AG04450 (cell line): ENCODE measurements at regions not wholly inside any gene's neighbourhood (a gene's known extent, or its start where the extent isn't known, plus 50 kb on each side); places are given as distances from the start of the nearest gene placed in this dataset.

Experiments
- CTCF ChIA-PET: fragments of 300-600, 350-600 bp; formaldehyde crosslinking; extraction: SDS; loops from one replicate; lab custom pipeline; 2022; ENCODE audit warnings: antibody characterized with exemption, inconsistent platforms; lab: Charles Lee
- POLR2A ChIA-PET: fragments of 350-600 bp; formaldehyde crosslinking; extraction: SDS; loops from one replicate; lab custom pipeline; 2021; ENCODE audit warnings: antibody characterized with exemption, inconsistent platforms; lab: Yijun Ruan, JAX
- DNase-seq: peaks from one replicate; pipeline ENCODE4 v3.0.0-alpha.2; 2011; ENCODE audit warnings: low read depth, low spot score
- H3K27ac ChIP-seq: one replicate; pipeline ENCODE4 v1.5.1; 2012; ENCODE audit warnings: low read depth, low read length, control low read depth
- H3K27me3 ChIP-seq: one replicate; pipeline ENCODE4 v1.6.0; 2012; ENCODE audit warnings: low read length; ENCODE audit not compliant: control insufficient read depth, insufficient read depth
- H3K4me3 ChIP-seq: 2 replicates; pipeline ENCODE4 v1.5.1; 2011; ENCODE audit warnings: mild to moderate bottlenecking, low read depth, low read length, control low read depth
- H3K9me3 ChIP-seq: 2 replicates; pipeline ENCODE4 v1.5.1; 2012; ENCODE audit warnings: low read length; ENCODE audit not compliant: control insufficient read depth, insufficient read depth
- CTCF ChIP-seq: IDR thresholded peaks from 2 replicates; pipeline ENCODE4 v1.5.1; 2011; ENCODE audit warnings: low read depth, low read length, control low read depth, inconsistent platforms

DNA sequence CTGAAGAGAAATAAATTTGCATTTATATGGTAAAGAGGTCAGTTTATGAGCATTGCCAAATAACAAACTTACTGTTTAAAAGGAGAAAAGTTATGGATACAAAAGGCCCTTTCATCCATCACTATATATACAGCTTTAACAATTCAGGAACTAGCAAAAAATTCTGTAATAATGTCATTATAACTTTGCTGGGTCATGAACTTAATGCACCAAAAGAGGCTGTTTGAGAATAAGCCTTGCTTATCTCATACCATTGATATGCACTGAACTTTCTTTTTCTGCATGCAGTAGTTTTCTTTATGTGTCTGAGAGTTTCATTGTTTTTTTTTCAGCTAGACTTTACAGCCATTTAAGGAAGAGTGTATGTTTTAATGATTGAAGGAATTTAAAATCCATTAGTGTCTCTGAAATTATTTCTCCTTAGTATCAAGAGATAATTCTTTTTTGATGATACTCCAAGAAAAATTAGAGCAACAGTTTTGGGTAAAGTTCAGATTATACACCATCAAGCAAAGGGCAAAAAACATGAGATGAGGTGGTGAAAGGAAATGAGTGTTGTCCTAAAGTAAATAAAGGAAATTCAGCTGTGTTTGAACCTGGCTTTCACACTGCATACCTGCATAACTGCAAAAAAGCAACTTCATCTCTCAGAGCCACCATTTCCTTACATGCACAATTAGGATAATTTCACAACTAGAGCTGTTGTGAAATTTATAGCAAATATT lies 188.2 kb upstream of the ANO3 start:
- H3K9me3 ChIP-seq = no peaks in the 10 kb centered on the region

GRCh38 chr11:26144291-26144690 lies 187.6 kb upstream of the ANO3 start:
- no peak for TF ChIP-seq CTCF
- no peak overlapping the region for H3K27ac ChIP-seq
- no peaks in the 10 kb centered on the region for H3K27me3 ChIP-seq
- H3K9me3 ChIP-seq = no peaks in the 10 kb centered on the region
- H3K4me3 ChIP-seq = no peak overlapping the region
- ChIA-PET CTCF (interaction anchor here (0.7 to 1.8 kb wide), 5 partner anchors 9 to 163 kb away, joined by 3 to 7 read pairs (median 3); no protein-coding TSS in a partner anchor), POLR2A (no interaction called here)
- no peak for DNase-seq

More for the DNA sequence above, 188.2 kb upstream of the ANO3 start:
- POLR2A ChIA-PET = no interaction called here
- CTCF ChIA-PET = interaction anchor here (0.6 to 1.8 kb wide), 6 partner anchors 8 to 162 kb away, joined by 3 to 7 read pairs (median 3); no protein-coding TSS in a partner anchor
- no peak for DNase-seq
- no peak for TF ChIP-seq CTCF
- Histone ChIP-seq H3K4me3 (no peak overlapping the region), H3K27ac (no peak overlapping the region), H3K27me3 (no peaks in the 10 kb centered on the region)

DNA sequence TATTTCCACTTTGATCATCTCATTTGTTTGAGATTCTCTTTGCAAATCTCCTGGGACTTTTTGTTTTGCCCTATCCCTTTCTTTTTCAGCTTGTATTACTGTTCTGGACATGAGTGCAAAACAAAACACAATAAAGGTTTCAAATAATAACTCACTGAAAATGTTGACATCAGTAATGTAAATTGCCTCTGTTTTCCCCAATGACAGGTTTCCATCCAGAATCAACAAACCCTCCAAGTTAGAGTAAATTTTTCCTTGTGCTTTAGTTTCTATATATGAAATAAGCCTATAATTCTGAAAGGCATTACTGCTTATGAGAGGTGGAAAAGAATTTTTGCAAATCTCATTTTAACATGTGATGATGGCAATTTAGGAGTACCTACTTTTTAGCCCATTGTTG lies 187.0 kb upstream of the ANO3 start:
- no peak for TF ChIP-seq CTCF
- ChIA-PET POLR2A (no interaction called here), CTCF (interaction anchor here (0.9 to 1.8 kb wide), 3 partner anchors 10 to 164 kb away, joined by 3 to 7 read pairs (median 7); no protein-coding TSS in a partner anchor)
- Histone ChIP-seq H3K27ac (no peak overlapping the region), H3K9me3 (peaks cover 3% of the 10 kb centered on the region; the same call in 1 of the 2 replicates), H3K27me3 (no peaks in the 10 kb centered on the region), H3K4me3 (no peak overlapping the region)
- no peak for DNase-seq

DNA sequence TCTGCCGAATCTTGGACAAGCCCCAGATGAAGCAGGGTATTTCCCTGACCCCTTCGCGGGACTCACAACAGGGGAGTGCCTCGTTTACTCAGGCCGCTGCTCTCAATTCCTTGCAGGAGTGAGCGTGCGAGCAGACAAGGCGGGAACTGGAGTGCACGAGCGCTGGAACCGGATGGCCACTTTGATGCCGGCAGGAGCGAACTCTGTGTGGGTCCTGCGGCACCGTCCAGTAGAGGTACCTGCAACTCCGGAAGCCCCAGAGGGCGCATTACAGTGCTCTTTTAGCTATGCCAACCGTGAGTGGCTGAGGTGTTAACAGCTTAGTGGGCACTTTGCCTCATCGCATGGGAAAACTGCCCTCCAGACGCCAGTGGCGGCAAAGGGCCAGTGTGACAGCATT lies 182.3 kb upstream of the ANO3 start:
- no peak for DNase-seq
- H3K27ac ChIP-seq = no peak overlapping the region
- peaks cover 3% of the 10 kb centered on the region; the same call in 1 of the 2 replicates for H3K9me3 ChIP-seq
- POLR2A ChIA-PET = no interaction called here
- no peaks in the 10 kb centered on the region for H3K27me3 ChIP-seq
- CTCF ChIA-PET = no interaction called here
- no peak for TF ChIP-seq CTCF
- no peak overlapping the region for H3K4me3 ChIP-seq

DNA sequence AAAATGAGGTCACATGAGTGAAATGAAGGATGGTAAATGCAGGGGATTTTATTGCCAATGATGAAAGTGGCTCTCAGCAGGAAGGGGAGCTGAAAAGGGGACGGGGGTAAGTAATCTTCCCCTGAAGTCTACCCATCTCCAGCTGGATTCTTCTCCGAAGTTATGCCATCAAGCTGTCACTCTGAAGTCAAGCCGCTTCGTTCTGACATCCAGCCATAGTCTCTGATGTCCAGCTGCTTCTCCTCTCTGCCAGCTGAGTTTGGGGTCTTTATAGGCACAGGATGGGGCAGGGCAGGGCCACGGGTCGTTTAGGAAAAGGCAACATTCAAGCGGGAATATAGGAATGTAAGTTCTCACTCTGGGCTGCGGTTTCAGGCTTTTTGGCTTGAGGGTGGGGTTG lies 181.9 kb upstream of the ANO3 start:
- TF ChIP-seq CTCF = no peak
- CTCF ChIA-PET = no interaction called here
- POLR2A ChIA-PET = no interaction called here
- H3K9me3 ChIP-seq = peaks cover 3% of the 10 kb centered on the region; the same call in 1 of the 2 replicates
- H3K27ac ChIP-seq = no peak overlapping the region
- no peak overlapping the region for H3K4me3 ChIP-seq
- DNase-seq = no peak
- no peaks in the 10 kb centered on the region for H3K27me3 ChIP-seq
